GM23248 (cell line): ENCODE measurements at regions not wholly inside any gene's neighbourhood (a gene's known extent, or its start where the extent isn't known, plus 50 kb on each side); places are given as distances from the start of the nearest gene placed in this dataset.

Experiments used
- DNase-seq: peaks from one replicate; pipeline ENCODE4 v3.0.0-alpha.2; 2015
- H2AFZ ChIP-seq: fragments of 200-600 bp; sonication (generic); 2 replicates; pipeline ENCODE4 v1.6.1; 2016; ENCODE audit warnings: antibody characterized with exemption
- H3F3A ChIP-seq: fragments of 200-600 bp; sonication (generic); 2 replicates; pipeline ENCODE4 v1.6.1; 2016; ENCODE audit warnings: mild to moderate bottlenecking, antibody characterized with exemption, mixed run types; ENCODE audit not compliant: insufficient read depth
- H3K27ac ChIP-seq: fragments of 200-600 bp; sonication (generic); 2 replicates; pipeline ENCODE4 v1.5.1; 2016; ENCODE audit warnings: mild to moderate bottlenecking
- H3K27me3 ChIP-seq: fragments of 200-600 bp; sonication (generic); replicated peaks from 2 replicates; pipeline ENCODE4 v1.6.1; 2016; ENCODE audit warnings: mild to moderate bottlenecking; ENCODE audit not compliant: insufficient read depth
- H3K36me3 ChIP-seq: fragments of 200-600 bp; sonication (generic); 2 replicates; pipeline ENCODE4 v1.6.1; 2016; ENCODE audit warnings: low read depth, mild to moderate bottlenecking
- H3K4me1 ChIP-seq: fragments of 200-600 bp; sonication (generic); 2 replicates; pipeline ENCODE4 v1.6.1; 2016; ENCODE audit warnings: mild to moderate bottlenecking; ENCODE audit not compliant: insufficient read depth
- H3K4me2 ChIP-seq: fragments of 200-600 bp; sonication (generic); one replicate; pipeline ENCODE4 v1.6.1; 2016; ENCODE audit warnings: mild to moderate bottlenecking; ENCODE audit not compliant: unreplicated experiment
- H3K4me3 ChIP-seq: fragments of 200-600 bp; sonication (generic); 2 replicates; pipeline ENCODE4 v1.5.1; 2016; ENCODE audit warnings: mild to moderate bottlenecking
- H3K79me2 ChIP-seq: fragments of 200-600 bp; sonication (generic); 2 replicates; pipeline ENCODE4 v1.6.1; 2016; ENCODE audit warnings: mild to moderate bottlenecking; ENCODE audit not compliant: insufficient read depth
- H3K9ac ChIP-seq: fragments of 200-600 bp; sonication (generic); 2 replicates; pipeline ENCODE4 v1.6.1; 2016; ENCODE audit warnings: mild to moderate bottlenecking
- H3K9me2 ChIP-seq: fragments of 200-600 bp; sonication (generic); 2 replicates; pipeline ENCODE4 v1.6.1; 2016; ENCODE audit warnings: mixed run types, mild to moderate bottlenecking, moderate library complexity; ENCODE audit not compliant: insufficient read depth
- H3K9me3 ChIP-seq: fragments of 200-600 bp; sonication (generic); one replicate; pipeline ENCODE4 v1.6.1; 2017; ENCODE audit warnings: low read depth
- H4K20me1 ChIP-seq: fragments of 200-600 bp; sonication (generic); 2 replicates; pipeline ENCODE4 v1.6.0; 2016; ENCODE audit not compliant: insufficient read depth
- EZH2 ChIP-seq: fragments of 200-600 bp; sonication (generic); IDR thresholded peaks from 2 replicates; pipeline ENCODE4 v1.6.1; 2018; ENCODE audit warnings: antibody characterized with exemption, mild to moderate bottlenecking; ENCODE audit not compliant: insufficient read depth, poor library complexity, severe bottlenecking
- EZH2phosphoT487 ChIP-seq: fragments of 200-600 bp; sonication (generic); IDR thresholded peaks from 2 replicates; pipeline ENCODE4 v1.6.1; 2018; ENCODE audit warnings: antibody characterized with exemption, moderate library complexity, mild to moderate bottlenecking, low read depth; ENCODE audit not compliant: insufficient read depth
- WGBS, 2 experiments: methylation state at CpG; one replicate each; pipeline ENCODE4 v1.1.6; 2015 to 2017; ENCODE audit warnings: low lambda C conversion rate in 2 of 2, low coverage in 1 of 2; ENCODE audit errors: missing lambda C conversion rate in 2 of 2; 5-methylcytosine and 5-hydroxymethylcytosine counted together
- in situ Hi-C: fragments of 300-500 bp; cut with MboI; formaldehyde crosslinking; loops from 2 replicates; pipeline ENCODE4 v1.15.0; 2020

GRCh38 chr21:36639769-36640168 lies 59.1 kb upstream of the SIM2 start:
- Histone ChIP-seq H3K4me1 (no peaks in the 10 kb centered on the region), H3F3A (no peaks in the 10 kb centered on the region), H2AFZ (no peak overlapping the region), H3K4me3 (no peak overlapping the region), H3K27me3 (peaks cover 10% of the 10 kb centered on the region; the same call in 1 of the 2 replicates), H3K36me3 (no peaks in the 10 kb centered on the region), H3K9me2 (no peaks in the 10 kb centered on the region), H3K9ac (no peak overlapping the region), H3K79me2 (no peaks in the 10 kb centered on the region), H3K27ac (no peak overlapping the region), H3K4me2 (no peak overlapping the region), H3K9me3 (peaks cover 10% of the 10 kb centered on the region), H4K20me1 (no peaks in the 10 kb centered on the region)
- WGBS, 2 experiments, result 50 to 56% methylated on average over 6 of the region's 6 CpGs
- TF ChIP-seq EZH2 (no peak), EZH2phosphoT487 (no peak)
- no peak for DNase-seq
- in situ Hi-C loops, result loop anchor here (25.0 kb wide), 2 partner anchors 98 to 298 kb away; no protein-coding TSS in a partner anchor

GRCh38 chr21:36640174-36640720 lies 58.7 kb upstream of the SIM2 start:
- 34 to 38% methylated on average over 4 of the region's 4 CpGs for WGBS, 2 experiments
- no peak overlapping the region for H3K4me2 ChIP-seq

GRCh38 chr21:36640721-36641244 lies 58.1 kb upstream of the SIM2 start:
- no peaks in the 10 kb centered on the region for H4K20me1 ChIP-seq
- H3K27ac ChIP-seq, result no peak overlapping the region
- no peaks in the 10 kb centered on the region for H3K36me3 ChIP-seq
- WGBS, 2 experiments, result 67 to 71% methylated on average over 15 of the region's 15 CpGs
- H3K27me3 ChIP-seq, result peaks cover 10% of the 10 kb centered on the region; the same call in 1 of the 2 replicates
- no peak overlapping the region for H2AFZ ChIP-seq
- H3K4me1 ChIP-seq, result no peaks in the 10 kb centered on the region
- H3K9me2 ChIP-seq, result no peaks in the 10 kb centered on the region
- H3K9me3 ChIP-seq, result peaks cover 10% of the 10 kb centered on the region
- H3F3A ChIP-seq, result no peaks in the 10 kb centered on the region
- DNase-seq, result no peak
- TF ChIP-seq EZH2phosphoT487, result no peak
- no peak for TF ChIP-seq EZH2
- H3K4me2 ChIP-seq, result no peak overlapping the region
- H3K4me3 ChIP-seq, result no peak overlapping the region
- in situ Hi-C loops, result loop anchor here (25.0 kb wide), 2 partner anchors 97 to 297 kb away; no protein-coding TSS in a partner anchor
- H3K9ac ChIP-seq, result no peak overlapping the region
- no peaks in the 10 kb centered on the region for H3K79me2 ChIP-seq

More at GRCh38 chr21:36640174-36640720, 58.7 kb upstream of the SIM2 start:
- Histone ChIP-seq H3K9me2 (no peaks in the 10 kb centered on the region), H4K20me1 (no peaks in the 10 kb centered on the region), H3K4me3 (no peak overlapping the region), H3K27ac (no peak overlapping the region), H3K36me3 (no peaks in the 10 kb centered on the region), H2AFZ (no peak overlapping the region), H3K9me3 (peaks cover 10% of the 10 kb centered on the region), H3F3A (no peaks in the 10 kb centered on the region), H3K27me3 (peaks cover 10% of the 10 kb centered on the region; the same call in 1 of the 2 replicates), H3K4me1 (no peaks in the 10 kb centered on the region), H3K9ac (no peak overlapping the region), H3K79me2 (no peaks in the 10 kb centered on the region)
- no peak for TF ChIP-seq EZH2phosphoT487
- no peak for TF ChIP-seq EZH2
- no peak for DNase-seq
- in situ Hi-C loops, result loop anchor here (25.0 kb wide), 2 partner anchors 97 to 297 kb away; no protein-coding TSS in a partner anchor

DNA sequence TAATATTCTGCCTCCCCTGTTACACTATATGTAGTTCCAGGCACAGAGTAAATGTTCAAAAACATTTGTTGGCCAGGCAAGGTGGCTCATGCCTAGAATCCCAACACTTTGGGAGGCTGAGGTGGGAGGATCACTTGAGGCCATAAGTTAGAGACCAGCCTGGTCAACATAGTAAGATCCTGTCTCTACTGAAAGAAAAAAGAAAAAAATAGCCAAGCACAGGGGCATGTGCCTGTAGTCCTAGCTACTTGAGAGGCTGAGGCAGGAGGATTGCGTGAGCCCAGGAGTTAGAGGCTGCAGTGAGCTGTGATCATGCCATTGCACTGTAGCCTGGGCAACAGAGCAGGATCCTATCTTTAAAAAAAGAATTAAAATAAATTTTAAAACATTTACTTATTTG lies 57.6 kb upstream of the SIM2 start:
- no peak for TF ChIP-seq EZH2
- TF ChIP-seq EZH2phosphoT487, result no peak

More for the DNA sequence above, 57.6 kb upstream of the SIM2 start:
- no peak for DNase-seq
- H3K27ac ChIP-seq, result no peak overlapping the region
- H3K4me2 ChIP-seq, result no peak overlapping the region
- no peaks in the 10 kb centered on the region for H3K36me3 ChIP-seq
- H2AFZ ChIP-seq, result no peak overlapping the region
- in situ Hi-C loops, result loop anchor here (25.0 kb wide), 2 partner anchors 96 to 296 kb away; no protein-coding TSS in a partner anchor
- WGBS, 2 experiments, result 59 to 65% methylated on average over 1 of the region's 1 CpG
- H4K20me1 ChIP-seq, result no peaks in the 10 kb centered on the region
- no peak overlapping the region for H3K4me3 ChIP-seq
- H3K9me3 ChIP-seq, result peaks cover 5% of the 10 kb centered on the region
- no peaks in the 10 kb centered on the region for H3F3A ChIP-seq
- H3K9me2 ChIP-seq, result no peaks in the 10 kb centered on the region
- H3K4me1 ChIP-seq, result no peaks in the 10 kb centered on the region
- peaks cover 7% of the 10 kb centered on the region; the same call in 1 of the 2 replicates for H3K27me3 ChIP-seq
- H3K9ac ChIP-seq, result no peak overlapping the region
- H3K79me2 ChIP-seq, result no peaks in the 10 kb centered on the region
